ENCODE measurements at regions not wholly inside any gene's neighbourhood (a gene's known extent, or its start where the extent isn't known, plus 50 kb on each side); places are given as distances from the start of the nearest gene placed in this dataset. TPM values are rescaled to one million over a fixed set of nuclear protein-coding genes. Genes with fewer than 3 reads are reported as not detected.

DNA sequence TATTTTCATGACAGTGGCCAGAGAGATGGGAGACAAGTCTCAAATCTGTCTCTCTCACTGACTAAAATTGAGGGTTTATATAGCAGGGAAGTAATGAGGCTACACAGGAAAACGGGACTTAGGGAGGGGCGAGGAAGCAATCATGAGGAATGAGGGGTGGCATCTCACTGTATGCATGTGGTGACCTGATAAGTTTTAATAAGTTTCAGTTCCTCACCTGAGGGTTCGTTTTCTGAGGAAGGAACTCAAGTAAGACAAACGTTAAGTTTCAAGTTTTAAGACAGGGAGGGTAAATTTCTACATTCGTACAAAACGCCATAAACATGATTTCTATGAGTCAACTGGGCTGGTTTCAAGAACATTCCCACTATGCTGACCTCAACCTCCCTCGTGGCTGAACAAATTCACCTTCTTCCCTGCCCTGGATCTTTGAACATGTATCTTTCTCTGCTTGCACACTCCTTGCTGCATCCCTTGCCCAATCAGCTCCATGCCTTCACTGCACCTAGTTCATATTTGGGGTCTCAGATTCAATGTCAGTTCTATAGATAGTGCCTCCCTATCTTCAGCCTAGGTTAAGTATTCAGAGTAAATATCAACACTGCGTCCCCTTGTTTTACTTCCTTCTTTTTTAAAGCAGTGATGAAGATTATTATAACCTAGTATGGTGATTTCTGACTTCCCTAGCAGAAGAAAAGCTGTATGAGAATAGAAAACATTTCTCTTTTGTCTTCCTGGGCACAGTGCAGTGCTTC is 53.3 kb upstream of the CNTNAP5 start:
- TF ChIP-seq, protein P1, sequence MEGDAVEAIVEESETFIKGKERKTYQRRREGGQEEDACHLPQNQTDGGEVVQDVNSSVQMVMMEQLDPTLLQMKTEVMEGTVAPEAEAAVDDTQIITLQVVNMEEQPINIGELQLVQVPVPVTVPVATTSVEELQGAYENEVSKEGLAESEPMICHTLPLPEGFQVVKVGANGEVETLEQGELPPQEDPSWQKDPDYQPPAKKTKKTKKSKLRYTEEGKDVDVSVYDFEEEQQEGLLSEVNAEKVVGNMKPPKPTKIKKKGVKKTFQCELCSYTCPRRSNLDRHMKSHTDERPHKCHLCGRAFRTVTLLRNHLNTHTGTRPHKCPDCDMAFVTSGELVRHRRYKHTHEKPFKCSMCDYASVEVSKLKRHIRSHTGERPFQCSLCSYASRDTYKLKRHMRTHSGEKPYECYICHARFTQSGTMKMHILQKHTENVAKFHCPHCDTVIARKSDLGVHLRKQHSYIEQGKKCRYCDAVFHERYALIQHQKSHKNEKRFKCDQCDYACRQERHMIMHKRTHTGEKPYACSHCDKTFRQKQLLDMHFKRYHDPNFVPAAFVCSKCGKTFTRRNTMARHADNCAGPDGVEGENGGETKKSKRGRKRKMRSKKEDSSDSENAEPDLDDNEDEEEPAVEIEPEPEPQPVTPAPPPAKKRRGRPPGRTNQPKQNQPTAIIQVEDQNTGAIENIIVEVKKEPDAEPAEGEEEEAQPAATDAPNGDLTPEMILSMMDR (IDR thresholded peaks at IDR 0.05; ENCODE audit: insufficient read depth, low read depth, low read length): no peak
- Histone ChIP-seq H3K4me3 (ENCODE audit: low read depth, low read length) (no peak overlapping the region), H3K27me3 (ENCODE audit: control insufficient read depth, insufficient read depth, low read length) (no peaks in the 10 kb centered on the region), H3K36me3 (ENCODE audit: control insufficient read depth, insufficient read depth, low read length) (no peaks in the 10 kb centered on the region)
- CTCF ChIA-PET: no interaction called here
- no peak for DNase-seq (ENCODE audit: low read depth)
- POLR2A ChIA-PET: no interaction called here

Small RNA genes in the stretch of these regions (small RNA-seq; reads per million reads assigned to genes)
- gene AC064859.1 (ENCODE audit: insufficient read length, low read depth, low replicate concordance): not detected

Data from BJ (cell line).